GM12864 (cell line): ENCODE measurements at regions not wholly inside any gene's neighbourhood (a gene's known extent, or its start where the extent isn't known, plus 50 kb on each side); places are given as distances from the start of the nearest gene placed in this dataset.
"Not testable (repeated sequence)": the region's sequence is repeated elsewhere in the genome, so short reads cannot be mapped to it uniquely, and the experiment has no call there.

Experiments
- DNase-seq: peaks from one replicate; pipeline ENCODE4 v3.0.0-alpha.2; 2011; ENCODE audit warnings: low read depth
- H3K4me3 ChIP-seq: 2 replicates; pipeline ENCODE4 v1.5.1; 2011; ENCODE audit warnings: mild to moderate bottlenecking, low read depth, low read length, control low read depth
- TF ChIP-seq, protein P1 (sequence below): IDR thresholded peaks from 2 replicates; pipeline ENCODE4 v1.5.1; 2011; ENCODE audit warnings: low read depth, mild to moderate bottlenecking, moderate library complexity, low read length, control low read depth, inconsistent platforms; ENCODE audit errors: missing control alignments

DNA sequence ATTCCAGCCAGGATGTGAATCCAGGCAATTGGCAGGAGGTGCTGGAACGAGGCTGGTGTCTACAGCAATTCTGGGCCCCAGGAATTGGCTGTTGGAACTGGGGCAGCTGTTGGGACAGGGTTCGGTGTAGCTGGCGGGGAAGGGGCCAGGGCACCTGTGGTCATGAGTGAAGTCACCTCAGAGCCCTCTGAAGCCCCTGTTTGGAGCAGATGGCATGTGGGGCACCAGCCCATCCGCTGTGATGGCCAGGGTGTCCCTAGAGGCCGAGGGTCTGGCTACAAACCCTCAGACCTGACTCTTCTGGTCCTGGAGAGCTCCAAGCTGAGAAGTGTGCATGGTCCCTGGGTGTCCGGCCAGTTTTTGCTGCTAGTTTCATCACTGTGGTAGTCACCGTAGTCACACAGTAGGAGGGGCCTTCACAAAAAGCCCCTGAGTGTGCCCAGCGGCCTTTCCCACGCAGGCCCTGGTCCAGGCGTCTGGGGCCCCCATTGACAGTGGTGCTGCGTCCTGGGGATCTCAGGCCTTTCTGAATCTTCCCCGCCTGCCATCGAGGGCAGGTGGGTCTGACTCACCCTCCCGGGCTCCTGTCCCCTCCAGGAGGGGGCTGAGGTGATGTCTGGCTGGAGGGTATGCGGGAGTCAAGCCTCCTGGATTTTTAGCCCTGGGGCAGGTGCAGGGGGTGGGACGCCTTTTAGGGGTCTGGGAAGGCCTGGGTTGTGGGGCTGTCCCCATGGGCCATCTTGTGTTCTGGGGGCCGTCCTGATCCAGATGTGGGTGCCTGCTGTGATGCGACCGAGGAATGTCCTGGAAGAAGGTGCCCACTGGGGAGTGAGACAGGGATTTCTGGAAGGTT is 368.0 kb downstream of the TMEM121 start:
- H3K4me3 ChIP-seq, result no peak overlapping the region
- DNase-seq, result no peak
- TF ChIP-seq, protein P1, sequence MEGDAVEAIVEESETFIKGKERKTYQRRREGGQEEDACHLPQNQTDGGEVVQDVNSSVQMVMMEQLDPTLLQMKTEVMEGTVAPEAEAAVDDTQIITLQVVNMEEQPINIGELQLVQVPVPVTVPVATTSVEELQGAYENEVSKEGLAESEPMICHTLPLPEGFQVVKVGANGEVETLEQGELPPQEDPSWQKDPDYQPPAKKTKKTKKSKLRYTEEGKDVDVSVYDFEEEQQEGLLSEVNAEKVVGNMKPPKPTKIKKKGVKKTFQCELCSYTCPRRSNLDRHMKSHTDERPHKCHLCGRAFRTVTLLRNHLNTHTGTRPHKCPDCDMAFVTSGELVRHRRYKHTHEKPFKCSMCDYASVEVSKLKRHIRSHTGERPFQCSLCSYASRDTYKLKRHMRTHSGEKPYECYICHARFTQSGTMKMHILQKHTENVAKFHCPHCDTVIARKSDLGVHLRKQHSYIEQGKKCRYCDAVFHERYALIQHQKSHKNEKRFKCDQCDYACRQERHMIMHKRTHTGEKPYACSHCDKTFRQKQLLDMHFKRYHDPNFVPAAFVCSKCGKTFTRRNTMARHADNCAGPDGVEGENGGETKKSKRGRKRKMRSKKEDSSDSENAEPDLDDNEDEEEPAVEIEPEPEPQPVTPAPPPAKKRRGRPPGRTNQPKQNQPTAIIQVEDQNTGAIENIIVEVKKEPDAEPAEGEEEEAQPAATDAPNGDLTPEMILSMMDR, result no peak

DNA sequence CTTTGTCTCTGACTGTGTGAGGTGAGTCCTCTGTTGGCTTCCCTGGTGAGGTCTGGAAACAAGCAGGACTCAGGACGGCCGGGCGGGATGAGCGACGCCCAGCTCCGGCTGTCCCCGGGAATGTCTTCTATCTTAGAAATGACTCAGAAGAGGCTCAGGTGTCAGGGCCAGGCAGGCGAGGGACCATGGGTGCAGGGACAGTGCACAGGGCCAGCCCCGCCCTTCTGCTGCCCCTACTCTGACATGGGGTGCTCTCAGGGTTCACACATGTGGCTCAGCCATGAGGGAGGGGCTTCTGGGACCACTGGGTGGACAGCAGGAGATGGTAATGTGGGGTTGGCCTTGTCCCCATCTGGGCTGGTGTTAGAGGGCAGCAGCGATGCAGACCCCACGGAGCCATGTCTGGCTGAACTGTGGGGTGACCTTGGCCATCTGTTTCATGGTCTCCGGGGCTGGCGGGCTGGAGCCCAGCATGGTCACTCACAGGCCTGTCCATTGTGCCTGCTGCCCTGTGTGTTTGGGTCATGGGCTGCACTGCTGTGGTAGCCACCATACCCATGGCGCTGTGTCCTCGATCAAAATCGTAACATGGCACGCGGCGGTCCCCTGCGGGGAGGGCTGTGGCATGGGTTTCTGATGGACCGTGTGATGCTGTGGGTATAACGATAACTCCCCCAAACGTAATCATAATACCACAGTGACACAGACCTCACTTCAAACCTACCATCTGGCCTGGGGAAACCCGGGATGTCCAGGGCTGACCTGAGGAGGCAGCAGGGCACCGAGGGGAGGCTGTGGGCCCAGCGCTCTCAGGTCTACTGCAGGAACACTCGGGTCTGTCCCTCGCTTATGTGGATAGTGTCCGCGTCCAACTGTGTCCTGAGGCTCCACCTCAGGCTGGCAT is 368.8 kb downstream of the TMEM121 start:
- H3K4me3 ChIP-seq, result no peak overlapping the region
- no peak for DNase-seq
- TF ChIP-seq, protein P1, result no peak

DNA sequence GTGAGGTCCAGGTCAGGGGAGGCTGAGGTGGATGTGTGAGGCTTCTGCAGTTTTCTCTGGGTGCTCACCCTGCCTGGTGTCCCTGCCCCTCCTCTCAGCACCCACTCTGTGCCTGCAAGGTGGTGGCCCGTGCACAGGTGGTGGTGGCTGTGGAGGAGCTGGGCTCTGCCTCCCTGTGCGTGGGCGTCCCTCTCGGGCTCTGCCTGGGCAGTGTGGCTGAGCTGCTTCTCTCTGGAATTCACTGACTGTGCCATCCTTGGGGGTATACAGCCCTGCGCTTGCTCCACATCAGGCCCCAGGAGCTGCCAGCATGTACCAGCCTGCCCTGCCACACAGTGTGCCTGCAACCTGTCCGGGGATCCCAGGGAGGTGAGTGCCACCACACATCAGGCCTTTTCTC is 369.8 kb downstream of the TMEM121 start:
- not testable (repeated sequence) for H3K4me3 ChIP-seq, DNase-seq

DNA sequence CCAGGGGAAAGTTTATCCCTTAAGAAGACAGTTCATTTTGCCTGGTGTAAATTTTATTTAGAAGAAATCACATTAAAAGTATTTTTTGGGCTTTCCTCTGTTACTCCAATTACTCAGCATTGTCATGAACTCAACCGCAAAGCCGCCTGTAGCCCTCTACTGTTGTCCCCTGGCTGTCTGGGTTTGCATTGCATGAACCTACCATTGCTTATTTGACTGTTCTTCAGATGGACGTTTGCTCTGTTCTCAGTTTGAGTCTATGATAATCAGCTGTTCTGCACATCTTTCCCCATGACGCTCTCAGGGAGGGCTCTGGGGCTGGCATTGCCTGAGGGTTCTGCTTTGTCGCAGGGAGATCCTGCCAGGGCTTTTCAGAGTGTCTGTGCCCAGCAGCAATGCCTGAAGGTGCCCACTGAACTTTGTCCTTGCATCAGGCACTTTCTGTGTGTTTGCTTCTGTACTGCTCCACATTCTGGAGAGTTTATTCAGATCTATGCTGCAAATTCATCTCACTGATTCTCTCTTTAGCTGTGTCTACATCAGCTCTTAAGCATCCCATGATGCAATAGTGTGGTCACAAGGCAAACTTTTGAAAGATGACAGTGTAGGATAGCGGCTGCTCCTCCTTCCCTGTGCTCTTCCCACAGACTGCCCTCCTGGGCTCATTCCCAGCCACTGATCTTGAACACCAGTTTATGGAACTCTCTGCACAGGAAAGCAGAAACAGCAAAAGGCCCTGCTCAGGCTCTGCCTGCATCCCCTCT is 370.8 kb downstream of the TMEM121 start:
- not testable (repeated sequence) for H3K4me3 ChIP-seq, DNase-seq

DNA sequence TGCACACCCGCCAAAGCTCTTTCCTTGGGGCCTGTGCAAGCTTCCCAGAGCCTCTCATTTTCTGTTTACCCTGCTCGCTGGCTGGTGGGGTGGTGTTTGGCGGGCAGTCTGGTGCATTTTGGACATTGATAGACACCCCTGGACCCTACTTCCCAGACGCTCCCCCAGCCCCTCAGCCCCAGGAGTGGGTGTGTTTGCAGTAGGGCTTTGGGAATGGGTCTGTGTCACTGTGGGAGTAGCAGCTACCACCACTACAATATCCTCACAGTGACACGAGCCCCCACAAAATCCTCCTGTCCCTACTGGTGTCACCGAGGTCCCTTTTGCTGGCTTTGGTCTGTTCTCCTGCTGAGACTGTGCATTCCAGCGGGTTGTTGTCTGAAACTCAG is 371.3 kb downstream of the TMEM121 start:
- no peak for DNase-seq

DNA sequence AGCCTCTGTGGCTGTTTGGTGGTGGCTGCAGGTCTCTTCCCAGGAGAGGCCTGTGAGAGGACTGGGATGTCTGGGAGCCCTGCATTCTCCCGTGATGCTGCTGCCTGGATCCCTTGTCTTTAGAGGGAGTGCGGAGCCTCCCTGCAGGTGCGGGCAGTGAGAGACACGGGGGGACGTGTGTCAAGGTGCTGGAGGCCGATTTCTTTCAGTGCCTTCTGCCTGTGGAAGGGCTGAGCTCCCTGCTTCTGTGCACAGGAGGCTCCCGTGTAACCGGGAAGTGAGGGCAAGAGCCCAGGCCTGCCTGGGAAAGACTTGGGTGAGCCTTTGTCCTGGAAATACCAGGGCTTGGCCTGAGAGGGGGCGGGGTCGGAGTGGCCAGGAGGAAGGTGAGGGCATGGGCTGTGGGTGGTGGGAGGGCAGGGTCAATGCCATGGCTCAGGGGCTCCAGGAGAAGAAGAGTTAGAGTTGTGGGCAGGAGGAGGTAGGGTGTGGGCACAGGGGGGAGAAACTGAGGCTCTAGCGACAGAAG is 372.2 kb downstream of the TMEM121 start:
- TF ChIP-seq, protein P1, result no peak
- DNase-seq, result no peak
- H3K4me3 ChIP-seq, result no peak overlapping the region

More for the DNA sequence above, 371.3 kb downstream of the TMEM121 start:
- TF ChIP-seq, protein P1, result no peak
- no peak overlapping the region for H3K4me3 ChIP-seq

DNA sequence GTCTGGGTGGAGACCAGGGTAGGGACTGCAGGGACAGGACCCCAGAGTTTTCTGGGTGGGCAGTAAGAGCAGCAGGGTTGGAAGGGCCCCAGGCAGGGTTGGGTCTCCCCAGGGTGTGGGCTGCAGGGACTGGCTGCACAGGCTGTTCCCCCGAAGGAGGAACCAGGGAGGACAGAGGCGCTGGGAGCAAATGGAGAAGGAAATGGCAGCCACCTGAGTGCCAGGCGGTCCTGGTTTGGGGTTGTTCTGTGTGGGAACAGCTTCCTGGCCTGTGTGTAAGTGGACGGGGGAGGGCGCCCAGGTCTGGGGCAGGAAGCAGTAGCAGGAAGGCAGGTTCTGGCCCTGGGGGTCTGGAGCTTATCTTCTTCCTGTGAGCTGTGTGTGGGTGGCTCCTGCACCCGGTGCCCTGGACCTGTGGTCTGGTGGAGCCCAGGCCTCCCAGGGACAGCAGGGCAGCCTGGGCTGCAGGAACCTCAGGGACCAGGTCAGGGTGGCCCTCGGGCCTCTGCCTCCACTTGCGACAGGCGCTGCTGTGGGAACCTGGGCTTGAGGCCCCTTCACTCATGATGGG is 372.8 kb downstream of the TMEM121 start:
- TF ChIP-seq, protein P1, result no peak
- DNase-seq, result no peak
- no peak overlapping the region for H3K4me3 ChIP-seq
